GM21515 (cell line): ENCODE measurements at regions not wholly inside any gene's neighbourhood (a gene's known extent, or its start where the extent isn't known, plus 50 kb on each side); places are given as distances from the start of the nearest gene placed in this dataset.

Experiments
- ATAC-seq: cut with Tn5 transposase; IDR thresholded peaks from one replicate; pipeline ENCODE4 v1.9.1; 2021; ENCODE audit not compliant: unreplicated experiment

DNA sequence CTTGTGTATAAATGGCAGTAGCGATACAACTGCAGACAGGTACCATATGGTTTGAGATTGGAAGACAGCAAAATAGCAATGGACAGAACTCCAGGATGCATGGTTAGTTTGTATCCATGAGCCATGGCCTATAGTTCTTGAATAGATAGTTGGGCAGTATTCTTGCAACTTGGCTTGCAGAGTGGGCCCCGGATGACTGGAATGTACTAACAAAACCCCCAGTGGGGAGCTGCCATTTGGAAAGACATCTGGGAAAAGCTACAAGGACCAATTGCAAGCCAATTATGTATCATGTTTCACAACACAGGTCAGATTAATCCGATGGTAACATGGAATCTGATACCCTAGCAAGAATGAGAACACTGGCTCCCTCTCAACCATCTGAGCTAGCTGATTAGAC is 279.6 kb downstream of the RERGL start:
- ATAC-seq: no peak

DNA sequence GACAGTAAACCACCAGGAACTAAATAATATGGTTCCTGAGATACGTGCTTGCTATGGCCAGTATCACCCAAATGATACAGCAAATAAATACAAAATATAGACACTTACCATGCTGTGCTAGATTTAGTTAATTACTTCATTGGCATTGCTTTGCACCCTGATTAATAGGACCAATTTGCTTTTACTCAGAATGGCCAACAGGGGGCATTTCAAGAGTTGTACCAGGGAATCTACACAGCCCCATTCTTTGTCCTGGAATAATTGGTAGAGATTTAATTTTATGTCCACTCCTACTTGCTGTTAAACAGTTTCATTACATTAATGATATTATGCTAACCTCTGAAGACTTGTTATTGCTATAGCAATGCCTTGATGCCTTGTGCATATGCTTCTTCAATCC is 280.8 kb downstream of the RERGL start:
- no peak for ATAC-seq

DNA sequence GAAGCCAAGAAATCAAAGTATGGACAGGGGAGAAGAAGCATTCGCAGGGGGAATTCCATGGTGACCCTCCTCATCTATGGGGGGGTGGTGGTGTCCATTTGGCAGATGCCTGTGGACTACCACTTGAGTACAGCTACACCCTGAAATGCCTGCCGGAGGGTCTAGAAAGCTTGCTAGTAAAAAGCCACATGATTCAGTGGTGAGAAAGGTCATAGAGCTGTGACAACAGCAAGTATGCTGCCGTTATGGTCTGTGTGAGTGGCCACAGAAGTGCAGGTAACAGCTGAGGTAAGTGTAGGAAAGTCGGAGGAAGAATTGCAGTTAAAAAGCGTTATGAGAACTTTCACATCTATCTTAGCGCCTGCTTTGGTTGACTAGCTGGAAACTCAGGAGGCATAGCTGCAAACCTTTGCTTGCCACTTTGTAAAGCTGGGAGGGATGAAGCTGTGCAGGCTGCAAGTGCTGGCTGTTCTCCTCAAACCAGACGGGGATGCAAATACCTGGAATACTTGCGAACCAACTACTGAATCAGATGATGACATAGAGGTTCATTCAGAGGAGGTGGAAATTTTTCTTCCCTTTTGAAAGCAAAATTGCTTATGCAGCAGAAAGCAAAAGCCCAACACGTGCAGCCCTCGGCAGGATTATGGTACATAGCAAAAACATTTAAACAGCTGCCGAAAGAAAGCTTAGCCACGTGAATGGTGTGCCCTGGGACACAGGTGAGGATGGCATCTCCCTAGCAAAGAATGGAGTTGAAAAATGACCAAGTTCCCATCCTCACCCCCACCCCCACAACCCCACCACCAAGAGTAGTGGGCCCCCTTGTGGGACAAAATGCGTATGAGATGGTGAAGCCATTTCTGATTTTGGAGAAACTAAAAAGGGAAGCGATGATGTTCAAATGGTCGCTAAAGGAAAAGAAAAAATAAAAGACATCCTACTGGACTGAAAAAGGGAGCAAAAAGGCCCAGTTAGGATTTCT is 287.0 kb downstream of the RERGL start:
- ATAC-seq: no peak

DNA sequence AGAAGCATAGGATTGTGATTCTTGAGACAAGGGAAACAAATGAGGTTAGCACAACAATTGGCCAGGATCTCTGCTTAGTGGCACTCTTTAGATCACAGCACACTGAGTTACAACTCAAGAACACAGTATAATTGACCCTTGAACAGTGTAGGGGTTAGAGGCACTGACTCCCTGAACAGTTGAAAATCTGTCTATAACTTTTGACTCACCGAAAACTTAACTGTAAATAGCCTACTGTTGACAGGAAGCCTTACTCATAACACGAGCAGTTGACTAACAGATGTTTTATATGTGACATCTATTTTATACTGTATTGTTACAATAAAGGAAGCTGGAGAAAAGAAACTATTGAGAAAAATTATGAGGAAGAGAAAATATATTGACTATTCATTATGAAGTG is 296.1 kb downstream of the RERGL start:
- no peak for ATAC-seq

DNA sequence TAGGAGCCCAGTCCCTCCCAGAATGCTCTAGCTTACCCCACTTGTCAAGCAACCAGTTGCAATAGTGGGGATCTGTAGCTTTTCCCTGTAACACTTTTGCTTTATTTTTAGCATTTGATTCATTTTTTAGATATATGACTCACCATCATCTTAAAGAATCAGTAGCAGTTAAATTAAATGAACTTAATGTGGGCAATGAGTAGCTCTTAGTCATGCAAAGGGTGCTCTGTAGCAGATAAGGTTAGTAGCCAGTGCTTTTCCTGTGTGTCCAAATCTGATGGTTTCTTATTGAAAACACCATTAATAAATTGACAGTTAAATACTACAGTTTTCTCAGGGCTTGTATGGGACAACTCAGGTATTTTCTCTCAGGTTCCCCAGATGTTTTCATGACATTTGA is 311.8 kb downstream of the RERGL start:
- ATAC-seq: no peak

DNA sequence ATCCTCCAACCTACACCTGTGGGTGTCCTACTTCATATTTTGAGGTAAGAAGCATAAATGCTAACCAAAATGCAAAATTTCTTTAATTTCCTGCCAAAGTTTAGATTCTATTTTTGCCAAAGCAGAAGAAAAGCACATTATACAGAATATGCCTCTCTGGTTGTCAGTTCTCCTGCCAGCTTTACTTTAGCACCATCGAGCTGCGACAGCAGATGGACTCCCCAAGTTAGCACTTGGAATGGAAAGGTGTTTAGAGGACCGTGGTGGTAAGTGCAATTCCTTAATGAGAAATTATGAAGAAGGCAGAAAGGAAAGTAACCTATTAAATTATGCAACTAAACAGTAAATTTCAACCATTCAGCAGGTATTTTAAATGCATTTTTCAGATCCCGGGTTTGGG is 326.6 kb downstream of the RERGL start:
- ATAC-seq: no peak

DNA sequence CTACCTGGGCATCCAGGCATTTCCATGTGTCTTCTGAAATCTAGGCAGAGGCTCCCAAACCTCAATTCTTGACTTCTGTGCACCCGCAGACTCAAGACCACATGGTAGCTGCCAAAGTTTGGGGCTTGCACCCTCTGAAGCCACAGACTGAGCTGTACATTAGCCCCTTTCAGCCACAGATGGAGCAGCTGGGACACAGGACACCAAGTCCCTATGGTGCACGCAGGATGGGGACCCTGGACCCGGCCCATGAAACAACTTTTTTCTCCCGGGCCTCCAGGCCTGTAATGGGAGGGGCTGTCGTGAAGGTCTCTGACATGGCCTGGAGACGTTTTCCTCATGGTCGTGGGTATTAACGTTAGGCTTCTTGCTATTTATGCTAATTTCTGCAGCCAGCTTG is 330.0 kb downstream of the RERGL start:
- no peak for ATAC-seq
